GM23338 (cell line): ENCODE measurements at regions not wholly inside any gene's neighbourhood (a gene's known extent, or its start where the extent isn't known, plus 50 kb on each side); places are given as distances from the start of the nearest gene placed in this dataset.

ENCODE experiments used
- ATAC-seq: fragments of 200-7000 bp; cut with Tn5 transposase; 3 replicates; pipeline ENCODE4 v1.9.1; 2020
- DNase-seq: peaks from one replicate; pipeline ENCODE4 v3.0.0-alpha.2; 2015; ENCODE audit warnings: low spot score
- H2AFZ ChIP-seq: fragments of 200-600 bp; sonication (generic); 2 replicates; pipeline ENCODE4 v1.8.0; 2016; ENCODE audit warnings: antibody characterized with exemption, mild to moderate bottlenecking, moderate library complexity
- H3F3A ChIP-seq: fragments of 200-600 bp; sonication (generic); replicated peaks from 2 replicates; pipeline ENCODE4 v1.8.0; 2017; ENCODE audit warnings: antibody characterized with exemption, mixed run types, low read depth
- H3K27ac ChIP-seq: fragments of 200-600 bp; sonication (generic); 2 replicates; pipeline ENCODE4 v1.6.1; 2016; ENCODE audit warnings: low read depth
- H3K27me3 ChIP-seq: fragments of 200-600 bp; sonication (generic); 2 replicates; pipeline ENCODE4 v1.8.0; 2016; ENCODE audit warnings: mild to moderate bottlenecking, mixed run types, moderate library complexity; ENCODE audit not compliant: insufficient read depth
- H3K36me3 ChIP-seq: fragments of 200-600 bp; sonication (generic); 2 replicates; pipeline ENCODE4 v1.8.0; 2016; ENCODE audit warnings: mild to moderate bottlenecking; ENCODE audit not compliant: insufficient read depth
- H3K4me1 ChIP-seq: fragments of 200-600 bp; sonication (generic); 2 replicates; pipeline ENCODE4 v1.8.0; 2016; ENCODE audit warnings: mild to moderate bottlenecking, moderate library complexity; ENCODE audit not compliant: insufficient read depth
- H3K4me2 ChIP-seq: fragments of 200-600 bp; sonication (generic); 2 replicates; pipeline ENCODE4 v1.7.1; 2017; ENCODE audit warnings: mixed run types
- H3K4me3 ChIP-seq: fragments of 200-600 bp; sonication (generic); 2 replicates; pipeline ENCODE4 v1.6.1; 2016; ENCODE audit warnings: mixed run types
- H3K79me2 ChIP-seq: fragments of 200-600 bp; sonication (generic); replicated peaks from 2 replicates; pipeline ENCODE4 v1.8.0; 2017; ENCODE audit warnings: mild to moderate bottlenecking; ENCODE audit not compliant: insufficient read depth
- H3K9me2 ChIP-seq: fragments of 200-600 bp; sonication (generic); 2 replicates; pipeline ENCODE4 v1.8.0; 2017; ENCODE audit not compliant: insufficient read depth
- H4K20me1 ChIP-seq: fragments of 200-600 bp; sonication (generic); replicated peaks from 2 replicates; pipeline ENCODE4 v1.8.0; 2017; ENCODE audit warnings: mild to moderate bottlenecking; ENCODE audit not compliant: insufficient read depth
- H3K27ac Mint-ChIP-seq: 2 replicates; pipeline ENCODE4 v1.8.0; 2020; ENCODE audit warnings: inconsistent platforms, mild to moderate bottlenecking, moderate library complexity, mixed read lengths
- H3K27me3 Mint-ChIP-seq: 3 replicates; pipeline ENCODE4 v1.8.0; 2022; ENCODE audit warnings: low read depth, mild to moderate bottlenecking, moderate library complexity, mixed read lengths, inconsistent platforms; ENCODE audit not compliant: insufficient read depth, poor library complexity
- H3K36me3 Mint-ChIP-seq: 3 replicates; pipeline ENCODE4 v1.8.0; 2021; ENCODE audit warnings: low read depth, mild to moderate bottlenecking, inconsistent platforms, moderate library complexity, mixed read lengths
- H3K4me1 Mint-ChIP-seq: 3 replicates; pipeline ENCODE4 v1.8.0; 2020; ENCODE audit warnings: mild to moderate bottlenecking, inconsistent platforms, mixed read lengths
- H3K4me3 Mint-ChIP-seq: 3 replicates; pipeline ENCODE4 v1.8.0; 2021; ENCODE audit warnings: moderate library complexity, mild to moderate bottlenecking, inconsistent platforms, mixed read lengths
- H3K9me3 Mint-ChIP-seq: 3 replicates; pipeline ENCODE4 v1.8.0; 2020; ENCODE audit warnings: moderate library complexity, mild to moderate bottlenecking, inconsistent platforms, mixed read lengths
- CREB1 ChIP-seq: fragments of 250-450 bp; sonication (Bioruptor Pico); IDR thresholded peaks from 2 replicates; pipeline ENCODE4 v1.5.0; 2020; ENCODE audit warnings: low read depth, mild to moderate bottlenecking, moderate library complexity
- CTCF ChIP-seq, 2 experiments: fragments of 200-600 bp in 1 of 2; sonication (generic) in 1 of 2; conservative IDR thresholded peaks; 2 replicates each; pipeline versions ENCODE4 v1.5.1 to v1.6.1; 2016 to 2017; ENCODE audit warnings: antibody characterized with exemption in 2 of 2, low read depth in 2 of 2, mild to moderate bottlenecking in 2 of 2, moderate library complexity in 1 of 2
- EZH2 ChIP-seq: fragments of 200-600 bp; sonication (generic); IDR thresholded peaks from one replicate; pipeline ENCODE4 v1.8.0; 2017; ENCODE audit warnings: antibody characterized with exemption, mild to moderate bottlenecking, low read depth; ENCODE audit not compliant: unreplicated experiment
- EZH2phosphoT487 ChIP-seq: fragments of 200-600 bp; sonication (generic); IDR thresholded peaks from one replicate; pipeline ENCODE4 v1.8.1; 2018; ENCODE audit warnings: antibody characterized with exemption; ENCODE audit not compliant: unreplicated experiment
- JUNB ChIP-seq: IDR thresholded peaks from one replicate; pipeline ENCODE4 v1.6.1; 2016; ENCODE audit warnings: antibody characterized with exemption; ENCODE audit not compliant: unreplicated experiment
- NANOG ChIP-seq: IDR thresholded peaks from 2 replicates; pipeline ENCODE4 v1.6.1; 2016; ENCODE audit warnings: antibody characterized with exemption, borderline replicate concordance
- POLR2AphosphoS5 ChIP-seq: IDR thresholded peaks from 2 replicates; pipeline ENCODE4 v1.6.1; 2016; ENCODE audit warnings: antibody characterized with exemption, low read depth
- STAT1 ChIP-seq: IDR thresholded peaks from one replicate; pipeline ENCODE4 v1.6.1; 2016; ENCODE audit warnings: antibody characterized with exemption; ENCODE audit not compliant: unreplicated experiment
- ZNF114 ChIP-seq: fragments of 250-450 bp; sonication (Bioruptor Pico); IDR thresholded peaks from 2 replicates; pipeline ENCODE4 v1.5.0; 2020; ENCODE audit warnings: mild to moderate bottlenecking, moderate library complexity
- ZNF331 ChIP-seq: fragments of 250-450 bp; sonication (Bioruptor Pico); IDR thresholded peaks from 2 replicates; pipeline ENCODE4 v1.5.0; 2020; ENCODE audit warnings: low read depth, mild to moderate bottlenecking, moderate library complexity
- ZNF462 ChIP-seq: fragments of 250-450 bp; sonication (Bioruptor Pico); IDR thresholded peaks from 2 replicates; pipeline ENCODE4 v1.5.0; 2020; ENCODE audit warnings: mild to moderate bottlenecking, moderate library complexity
- TF ChIP-seq, protein P1 (sequence below): IDR thresholded peaks from 2 replicates; pipeline ENCODE4 v1.6.1; 2016; ENCODE audit warnings: antibody characterized with exemption
- TF ChIP-seq, protein P2 (sequence below): IDR thresholded peaks from one replicate; pipeline ENCODE4 v1.6.1; 2018; ENCODE audit warnings: antibody characterized with exemption; ENCODE audit not compliant: unreplicated experiment

GRCh38 chr5:143601917-143602333 is 198.4 kb upstream of the NR3C1 start:
- H3K36me3 Mint-ChIP-seq = no peaks in the 10 kb centered on the region
- no peaks in the 10 kb centered on the region for H3K27me3 ChIP-seq
- H3K4me1 ChIP-seq = no peaks in the 10 kb centered on the region
- ATAC-seq (no peak), DNase-seq (no peak)
- H3K4me1 Mint-ChIP-seq = no peaks in the 10 kb centered on the region
- H3K79me2 ChIP-seq = no peaks in the 10 kb centered on the region
- H2AFZ ChIP-seq = no peak overlapping the region
- no peak overlapping the region for H3K4me2 ChIP-seq
- H3K27me3 Mint-ChIP-seq = no peaks in the 10 kb centered on the region
- no peaks in the 10 kb centered on the region for H3K9me3 Mint-ChIP-seq
- no peak overlapping the region for H3K4me3 Mint-ChIP-seq
- peaks cover 31% of the 10 kb centered on the region for H3K9me2 ChIP-seq
- H3F3A ChIP-seq = no peaks in the 10 kb centered on the region
- no peaks in the 10 kb centered on the region for H3K36me3 ChIP-seq
- no peaks in the 10 kb centered on the region for H4K20me1 ChIP-seq
- no peak overlapping the region for H3K27ac ChIP-seq
- TF ChIP-seq NANOG (no peak), CREB1 (CRISPR knock-in tag) (no peak), STAT1 (no peak), ZNF462 (CRISPR knock-in tag) (no peak), ZNF114 (CRISPR knock-in tag) (no peak), CTCF (conservative IDR thresholded peaks at IDR 0.05; ENCODE audit: low read depth in 2 of 2) (no peak), JUNB (no peak), EZH2 (no peak), POLR2AphosphoS5 (no peak), EZH2phosphoT487 (no peak), ZNF331 (CRISPR knock-in tag) (no peak)
- TF ChIP-seq, protein P1, sequence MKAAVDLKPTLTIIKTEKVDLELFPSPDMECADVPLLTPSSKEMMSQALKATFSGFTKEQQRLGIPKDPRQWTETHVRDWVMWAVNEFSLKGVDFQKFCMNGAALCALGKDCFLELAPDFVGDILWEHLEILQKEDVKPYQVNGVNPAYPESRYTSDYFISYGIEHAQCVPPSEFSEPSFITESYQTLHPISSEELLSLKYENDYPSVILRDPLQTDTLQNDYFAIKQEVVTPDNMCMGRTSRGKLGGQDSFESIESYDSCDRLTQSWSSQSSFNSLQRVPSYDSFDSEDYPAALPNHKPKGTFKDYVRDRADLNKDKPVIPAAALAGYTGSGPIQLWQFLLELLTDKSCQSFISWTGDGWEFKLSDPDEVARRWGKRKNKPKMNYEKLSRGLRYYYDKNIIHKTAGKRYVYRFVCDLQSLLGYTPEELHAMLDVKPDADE = no peak
- TF ChIP-seq, protein P2, sequence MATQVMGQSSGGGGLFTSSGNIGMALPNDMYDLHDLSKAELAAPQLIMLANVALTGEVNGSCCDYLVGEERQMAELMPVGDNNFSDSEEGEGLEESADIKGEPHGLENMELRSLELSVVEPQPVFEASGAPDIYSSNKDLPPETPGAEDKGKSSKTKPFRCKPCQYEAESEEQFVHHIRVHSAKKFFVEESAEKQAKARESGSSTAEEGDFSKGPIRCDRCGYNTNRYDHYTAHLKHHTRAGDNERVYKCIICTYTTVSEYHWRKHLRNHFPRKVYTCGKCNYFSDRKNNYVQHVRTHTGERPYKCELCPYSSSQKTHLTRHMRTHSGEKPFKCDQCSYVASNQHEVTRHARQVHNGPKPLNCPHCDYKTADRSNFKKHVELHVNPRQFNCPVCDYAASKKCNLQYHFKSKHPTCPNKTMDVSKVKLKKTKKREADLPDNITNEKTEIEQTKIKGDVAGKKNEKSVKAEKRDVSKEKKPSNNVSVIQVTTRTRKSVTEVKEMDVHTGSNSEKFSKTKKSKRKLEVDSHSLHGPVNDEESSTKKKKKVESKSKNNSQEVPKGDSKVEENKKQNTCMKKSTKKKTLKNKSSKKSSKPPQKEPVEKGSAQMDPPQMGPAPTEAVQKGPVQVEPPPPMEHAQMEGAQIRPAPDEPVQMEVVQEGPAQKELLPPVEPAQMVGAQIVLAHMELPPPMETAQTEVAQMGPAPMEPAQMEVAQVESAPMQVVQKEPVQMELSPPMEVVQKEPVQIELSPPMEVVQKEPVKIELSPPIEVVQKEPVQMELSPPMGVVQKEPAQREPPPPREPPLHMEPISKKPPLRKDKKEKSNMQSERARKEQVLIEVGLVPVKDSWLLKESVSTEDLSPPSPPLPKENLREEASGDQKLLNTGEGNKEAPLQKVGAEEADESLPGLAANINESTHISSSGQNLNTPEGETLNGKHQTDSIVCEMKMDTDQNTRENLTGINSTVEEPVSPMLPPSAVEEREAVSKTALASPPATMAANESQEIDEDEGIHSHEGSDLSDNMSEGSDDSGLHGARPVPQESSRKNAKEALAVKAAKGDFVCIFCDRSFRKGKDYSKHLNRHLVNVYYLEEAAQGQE = no peak
- H3K27ac Mint-ChIP-seq = no peak overlapping the region
- no peak overlapping the region for H3K4me3 ChIP-seq
